Natural killer cell (primary cell): ENCODE measurements at regions not wholly inside any gene's neighbourhood (a gene's known extent, or its start where the extent isn't known, plus 50 kb on each side); places are given as distances from the start of the nearest gene placed in this dataset.

ENCODE experiments used
- ATAC-seq, 3 donors: fragments of 150-1000 bp in 2 of 3; fragments of 200-7000 bp in 1 of 3; cut with Tn5 transposase; 1 replicate in 1 of 3; 2 replicates in 2 of 3; pipeline ENCODE4 v1.10.0; 2021; ENCODE audit warnings: mild to moderate bottlenecking in 2 of 3, moderate library complexity in 2 of 3
- DNase-seq, 2 donors: peaks; one replicate each; pipeline versions ENCODE4 v3.0.0 to v3.0.0-alpha.2; 2013 to 2021; ENCODE audit warnings: mixed read lengths in 1 of 2
- H3K27ac ChIP-seq: one replicate; pipeline ENCODE4 v1.5.1; 2013; ENCODE audit warnings: mild to moderate bottlenecking, low read length
- H3K27me3 ChIP-seq: one replicate; pipeline ENCODE4 v1.6.1; 2013; ENCODE audit warnings: low read length; ENCODE audit not compliant: control insufficient read depth, insufficient read depth
- H3K36me3 ChIP-seq: one replicate; pipeline ENCODE4 v1.6.1; 2013; ENCODE audit warnings: low read length; ENCODE audit not compliant: control insufficient read depth, insufficient read depth
- H3K4me1 ChIP-seq: one replicate; pipeline ENCODE4 v1.6.1; 2013; ENCODE audit warnings: low read length; ENCODE audit not compliant: control insufficient read depth, insufficient read depth
- H3K4me3 ChIP-seq: one replicate; pipeline ENCODE4 v1.5.1; 2013; ENCODE audit warnings: low read length
- H3K9me3 ChIP-seq: one replicate; pipeline ENCODE4 v1.6.1; 2013; ENCODE audit warnings: low read length; ENCODE audit not compliant: control insufficient read depth, insufficient read depth
- H3K27ac Mint-ChIP-seq, 2 donors: one replicate each; pipeline ENCODE4 v1.8.0; 2022; ENCODE audit warnings: mild to moderate bottlenecking in 2 of 2, mixed read lengths in 2 of 2, moderate library complexity in 1 of 2
- H3K27me3 Mint-ChIP-seq, 2 donors: one replicate each; pipeline ENCODE4 v1.8.0; 2022; ENCODE audit warnings: low read depth in 2 of 2, mixed read lengths in 2 of 2
- H3K36me3 Mint-ChIP-seq: one replicate; pipeline ENCODE4 v1.8.0; 2022; ENCODE audit warnings: mixed read lengths
- H3K4me1 Mint-ChIP-seq, 2 donors: one replicate each; pipeline ENCODE4 v1.8.0; 2022; ENCODE audit warnings: mixed read lengths in 2 of 2
- H3K4me3 Mint-ChIP-seq: one replicate; pipeline ENCODE4 v1.8.0; 2022; ENCODE audit warnings: mild to moderate bottlenecking, moderate library complexity, mixed read lengths
- H3K9me3 Mint-ChIP-seq, 2 donors: one replicate each; pipeline ENCODE4 v1.8.0; 2022; ENCODE audit warnings: mixed read lengths in 2 of 2
- CTCF ChIP-seq: fragments of 200-600 bp; IDR thresholded peaks from one replicate; pipeline ENCODE4 v1.8.0; 2022; ENCODE audit warnings: antibody characterized with exemption
- WGBS: methylation state at CpG from one replicate; pipeline ENCODE4 v1.1.7; 2013; ENCODE audit warnings: missing lambda C conversion rate; ENCODE audit not compliant: insufficient coverage; 5-methylcytosine and 5-hydroxymethylcytosine counted together
- intact Hi-C: fragments of 100-400 bp; cut with micrococcal nuclease; formaldehyde crosslinking; loops from one replicate; pipeline ENCODE4 v1.14.2; 2022

- Mint-ChIP-seq H3K27me3 (no peaks in the 10 kb centered on the region), H3K9me3 (peaks cover 12% of the 10 kb centered on the region in 2 donors), H3K4me3 (no peak overlapping the region), H3K36me3 (no peaks in the 10 kb centered on the region), H3K4me1 (peaks cover 0 to 5% of the 10 kb centered on the region in 2 donors), H3K27ac (no peak overlapping the region)
- H3K4me3 ChIP-seq: no peak overlapping the region
- ATAC-seq: no peak
- H3K27ac ChIP-seq: no peak overlapping the region
- H3K27me3 ChIP-seq: no peaks in the 10 kb centered on the region
- DNase-seq: no peak
- no peaks in the 10 kb centered on the region for H3K4me1 ChIP-seq
- no peak for TF ChIP-seq CTCF
- no peaks in the 10 kb centered on the region for H3K36me3 ChIP-seq
- WGBS: 90% methylated on average over 1 of the region's 1 CpG
- intact Hi-C loops: no loop called here
- peaks cover 4% of the 10 kb centered on the region for H3K9me3 ChIP-seq
These were observed 254.5 kb downstream of the SLITRK6 start for GRCh38 chr13:85544756-85545155.

- Mint-ChIP-seq H3K27me3 (no peaks in the 10 kb centered on the region), H3K36me3 (no peaks in the 10 kb centered on the region), H3K4me1 (peaks cover 0 to 5% of the 10 kb centered on the region in 2 donors), H3K27ac (no peak overlapping the region), H3K9me3 (peaks cover 9 to 11% of the 10 kb centered on the region in 2 donors), H3K4me3 (no peak overlapping the region)
- ATAC-seq (no peak), DNase-seq (no peak)
- 13% methylated on average over 2 of the region's 2 CpGs for WGBS
- intact Hi-C loops: no loop called here
- Histone ChIP-seq H3K4me1 (no peaks in the 10 kb centered on the region), H3K27ac (no peak overlapping the region), H3K4me3 (no peak overlapping the region), H3K27me3 (no peaks in the 10 kb centered on the region), H3K36me3 (no peaks in the 10 kb centered on the region), H3K9me3 (peaks cover 2% of the 10 kb centered on the region)
- TF ChIP-seq CTCF: no peak
These were observed 256.1 kb downstream of the SLITRK6 start for GRCh38 chr13:85543144-85543543.

GRCh38 chr13:85541476-85541875 lies 257.7 kb downstream of the SLITRK6 start:
- peak in 1 of 2 donors; percentile 10 for DNase-seq
- Histone ChIP-seq H3K4me3 (no peak overlapping the region), H3K27me3 (no peaks in the 10 kb centered on the region), H3K4me1 (no peaks in the 10 kb centered on the region), H3K9me3 (no peaks in the 10 kb centered on the region), H3K36me3 (no peaks in the 10 kb centered on the region), H3K27ac (no peak overlapping the region)
- TF ChIP-seq CTCF: no peak
- WGBS: 18% methylated on average over 2 of the region's 2 CpGs
- peaks cover 0 to 5% of the 10 kb centered on the region in 2 donors for H3K4me1 Mint-ChIP-seq
- no peak for ATAC-seq
- H3K36me3 Mint-ChIP-seq: no peaks in the 10 kb centered on the region
- no peak overlapping the region for H3K4me3 Mint-ChIP-seq
- H3K27me3 Mint-ChIP-seq: no peaks in the 10 kb centered on the region
- no peak overlapping the region for H3K27ac Mint-ChIP-seq
- H3K9me3 Mint-ChIP-seq: peaks cover 9 to 10% of the 10 kb centered on the region in 2 donors
- intact Hi-C loops: no loop called here

- peaks cover 0 to 5% of the 10 kb centered on the region in 2 donors for H3K4me1 Mint-ChIP-seq
- intact Hi-C loops: no loop called here
- ATAC-seq: no peak
- no peaks in the 10 kb centered on the region for H3K27me3 Mint-ChIP-seq
- WGBS: 79% methylated on average over 2 of the region's 4 CpGs
- no peak for TF ChIP-seq CTCF
- Histone ChIP-seq H3K9me3 (no peaks in the 10 kb centered on the region), H3K27me3 (no peaks in the 10 kb centered on the region), H3K27ac (no peak overlapping the region), H3K36me3 (no peaks in the 10 kb centered on the region), H3K4me3 (no peak overlapping the region), H3K4me1 (no peaks in the 10 kb centered on the region)
- H3K9me3 Mint-ChIP-seq: peaks cover 8 to 9% of the 10 kb centered on the region in 2 donors
- H3K36me3 Mint-ChIP-seq: no peaks in the 10 kb centered on the region
- H3K27ac Mint-ChIP-seq: no peak overlapping the region
- no peak for DNase-seq
- H3K4me3 Mint-ChIP-seq: no peak overlapping the region
These were observed 260.3 kb downstream of the SLITRK6 start for GRCh38 chr13:85538957-85539356.
